GM21390 (cell line): ENCODE measurements at regions not wholly inside any gene's neighbourhood (a gene's known extent, or its start where the extent isn't known, plus 50 kb on each side); places are given as distances from the start of the nearest gene placed in this dataset.

ENCODE experiments used
- ATAC-seq: cut with Tn5 transposase; IDR thresholded peaks from one replicate; pipeline ENCODE4 v1.9.1; 2021; ENCODE audit not compliant: unreplicated experiment

- no peak for ATAC-seq
Observed at GRCh38 chr9:36728651-36729520, 156.2 kb downstream of the MELK start.

GRCh38 chr9:36729906-36730305 lies 157.2 kb downstream of the MELK start:
- no peak for ATAC-seq

GRCh38 chr9:36730414-36730813 lies 157.7 kb downstream of the MELK start:
- ATAC-seq, result no peak

GRCh38 chr9:36731068-36731956 lies 158.6 kb downstream of the MELK start:
- ATAC-seq, result no peak

GRCh38 chr9:36734737-36735136 lies 162.0 kb downstream of the MELK start:
- no peak for ATAC-seq

- ATAC-seq, result no peak
Observed at GRCh38 chr9:36736648-36737047, 164.0 kb downstream of the MELK start.

GRCh38 chr9:36738318-36738976 lies 165.8 kb downstream of the MELK start:
- ATAC-seq, result no peak

- ATAC-seq, result no peak
Observed at GRCh38 chr9:36739373-36740116, 166.8 kb downstream of the MELK start.

- ATAC-seq, result no peak
Observed at GRCh38 chr9:36742264-36742663, 169.6 kb downstream of the MELK start.

GRCh38 chr9:36744678-36745077 lies 172.0 kb downstream of the MELK start:
- ATAC-seq, result no peak

- ATAC-seq, result no peak
Observed at GRCh38 chr9:36745977-36746376, 173.3 kb downstream of the MELK start.

GRCh38 chr9:36746415-36746814 lies 173.7 kb downstream of the MELK start:
- ATAC-seq, result no peak

GRCh38 chr9:36748322-36748899 lies 175.7 kb downstream of the MELK start:
- no peak for ATAC-seq

GRCh38 chr9:36749461-36749860 lies 176.8 kb downstream of the MELK start:
- ATAC-seq, result no peak

GRCh38 chr9:36750630-36751029 lies 177.9 kb downstream of the MELK start:
- no peak for ATAC-seq

- no peak for ATAC-seq
Observed at GRCh38 chr9:36755019-36755418, 182.3 kb downstream of the MELK start.

- no peak for ATAC-seq
Observed at GRCh38 chr9:36759141-36759540, 186.4 kb downstream of the MELK start.

GRCh38 chr9:36759976-36760375 lies 187.3 kb downstream of the MELK start:
- no peak for ATAC-seq

GRCh38 chr9:36760667-36761420 lies 188.1 kb downstream of the MELK start:
- ATAC-seq, result no peak

GRCh38 chr9:36762958-36763357 lies 190.3 kb downstream of the MELK start:
- no peak for ATAC-seq
